HCT116 (cell line): ENCODE measurements at regions not wholly inside any gene's neighbourhood (a gene's known extent, or its start where the extent isn't known, plus 50 kb on each side); places are given as distances from the start of the nearest gene placed in this dataset.

Experiments used
- ATAC-seq: fragments of 200-7000 bp; cut with Tn5 transposase; 2 replicates; pipeline ENCODE4 v1.9.1; 2020; ENCODE audit warnings: mild to moderate bottlenecking, moderate library complexity
- BruUV-seq: library from RNA; stranded (reverse); fragments of 400-500 nt; replicated peaks from 2 replicates; lab custom pipeline; 2021; lab: Mats Ljungman, UMichigan
- CTCF ChIA-PET: fragments of 300-600 bp; sonication (Branson Sonifier 250); formaldehyde crosslinking; loops from one replicate; lab custom pipeline; 2021; ENCODE audit warnings: antibody characterized with exemption; lab: Charles Lee
- POLR2A ChIA-PET: fragments of 300-600, 350-600 bp; sonication (Branson Sonifier 250); formaldehyde crosslinking; loops from one replicate; lab custom pipeline; 2021; ENCODE audit warnings: antibody characterized with exemption; lab: Charles Lee
- RAD21 ChIA-PET, 2 experiments: fragments of 300-600 bp; sonication (Branson Sonifier 250); formaldehyde crosslinking; loops; one replicate each; lab custom pipeline; 2023; ENCODE audit warnings: low total read pairs in 2 of 2; ENCODE audit not compliant: uncharacterized antibody in 2 of 2, unreplicated experiment in 2 of 2, low non-redundant PET in 1 of 2; lab: Charles Lee
- DNase-seq: peaks from one replicate; pipeline ENCODE4 v3.0.0-alpha.2; 2010; ENCODE audit warnings: low read depth, low spot score
- H2AFZ ChIP-seq: fragments of 200-600 bp; shearing (Covaris generic), sonication (generic); 2 replicates; pipeline ENCODE4 v1.6.1; 2017; ENCODE audit warnings: low read depth, mixed run types, mixed read lengths, antibody characterized with exemption, low read length; ENCODE audit not compliant: poor library complexity, severe bottlenecking
- H3K27ac ChIP-seq: 2 replicates; pipeline ENCODE4 v1.5.1; 2012; ENCODE audit warnings: low read depth, low read length
- H3K27me3 ChIP-seq: fragments of 200-600 bp; sonication (generic); 2 replicates; pipeline ENCODE4 v1.6.1; 2016; ENCODE audit warnings: mixed run types, low read length, mixed read lengths; ENCODE audit not compliant: insufficient read depth
- H3K36me3 ChIP-seq, 2 experiments: fragments of 200-500 bp in 1 of 2; fragments of 200-600 bp in 1 of 2; sonication (Bioruptor generic) in 1 of 2; sonication (generic) in 1 of 2; 2 replicates each; pipeline versions ENCODE4 v1.5.1 to v1.6.1; 2014 to 2016; ENCODE audit warnings: low read length in 2 of 2, inconsistent platforms in 1 of 2, mixed read lengths in 1 of 2, mixed run types in 1 of 2; ENCODE audit not compliant: insufficient read depth in 2 of 2, control insufficient read depth in 1 of 2
- H3K4me1 ChIP-seq, 2 experiments: fragments of 200-600 bp in 1 of 2; sonication (generic) in 1 of 2; 2 replicates each; pipeline versions ENCODE4 v1.5.1 to v1.6.1; 2012 to 2017; ENCODE audit warnings: low read length in 2 of 2, inconsistent platforms in 1 of 2, mild to moderate bottlenecking in 1 of 2, mixed read lengths in 1 of 2, mixed run types in 1 of 2, moderate library complexity in 1 of 2; ENCODE audit not compliant: insufficient read depth in 2 of 2, control insufficient read depth in 1 of 2
- H3K4me2 ChIP-seq: fragments of 200-600 bp; sonication (generic); 2 replicates; pipeline ENCODE4 v1.6.1; 2017; ENCODE audit warnings: mixed run types, low read length, mixed read lengths
- H3K4me3 ChIP-seq, 2 experiments: fragments of 200-600 bp in 1 of 2; sonication (generic) in 1 of 2; replicated peaks in 1 of 2; 2 replicates each; pipeline ENCODE4 v1.5.1; 2011 to 2016; ENCODE audit warnings: low read length in 2 of 2, control low read depth in 1 of 2, low read depth in 1 of 2, mild to moderate bottlenecking in 1 of 2, mixed read lengths in 1 of 2, mixed run types in 1 of 2
- H3K79me2 ChIP-seq: fragments of 200-600 bp; sonication (generic); 2 replicates; pipeline ENCODE4 v1.6.1; 2017; ENCODE audit warnings: mild to moderate bottlenecking, mixed run types, low read length, moderate library complexity, mixed read lengths; ENCODE audit not compliant: insufficient read depth
- H3K9ac ChIP-seq: fragments of 200-600 bp; sonication (generic); 2 replicates; pipeline ENCODE4 v1.6.1; 2016; ENCODE audit warnings: low read length, mixed read lengths
- H3K9me2 ChIP-seq: fragments of 200-600 bp; sonication (generic), shearing (Covaris generic); 2 replicates; pipeline ENCODE4 v1.6.1; 2017; ENCODE audit warnings: mixed run types, mild to moderate bottlenecking, moderate library complexity; ENCODE audit not compliant: insufficient read depth
- H3K9me3 ChIP-seq, 2 experiments: fragments of 200-500 bp in 1 of 2; fragments of 200-600 bp in 1 of 2; sonication (Bioruptor generic) in 1 of 2; sonication (generic) in 1 of 2; 2 replicates each; pipeline ENCODE4 v1.6.1; 2014 to 2017; ENCODE audit warnings: low read length in 2 of 2, mixed read lengths in 2 of 2, inconsistent platforms in 1 of 2, low read depth in 1 of 2, mild to moderate bottlenecking in 1 of 2, mixed run types in 1 of 2, moderate library complexity in 1 of 2; ENCODE audit not compliant: control insufficient read depth in 1 of 2, insufficient read depth in 1 of 2
- H4K20me1 ChIP-seq: fragments of 200-600 bp; sonication (generic), shearing (Covaris generic); 2 replicates; pipeline ENCODE4 v1.6.1; 2017; ENCODE audit warnings: mixed run types, mild to moderate bottlenecking, moderate library complexity; ENCODE audit not compliant: insufficient read depth
- CBX3 ChIP-seq: IDR thresholded peaks from 2 replicates; pipeline ENCODE4 v1.6.1; 2012; ENCODE audit warnings: low read depth
- CEBPB ChIP-seq: IDR thresholded peaks from 2 replicates; pipeline ENCODE4 v1.6.1; 2012; ENCODE audit warnings: low read depth
- EGR1 ChIP-seq: IDR thresholded peaks from 2 replicates; pipeline ENCODE4 v1.6.1; 2012; ENCODE audit warnings: low read depth
- ELF1 ChIP-seq: IDR thresholded peaks from 2 replicates; pipeline ENCODE4 v1.6.1; 2012; ENCODE audit warnings: low read depth, borderline replicate concordance
- EZH2 ChIP-seq: fragments of 200-600 bp; sonication (generic); IDR thresholded peaks from 2 replicates; pipeline ENCODE4 v1.6.1; 2017; ENCODE audit warnings: antibody characterized with exemption, mixed run types
- FOSL1 ChIP-seq: IDR thresholded peaks from 2 replicates; pipeline ENCODE4 v1.6.1; 2012; ENCODE audit warnings: low read depth
- JUND ChIP-seq: IDR thresholded peaks from 2 replicates; pipeline ENCODE4 v1.6.1; 2012
- POLR2A ChIP-seq: IDR thresholded peaks from 2 replicates; pipeline ENCODE4 v1.7.0; 2011; ENCODE audit warnings: borderline replicate concordance; ENCODE audit not compliant: insufficient read depth, insufficient read length; ENCODE audit errors: extremely low read depth
- POLR2AphosphoS5 ChIP-seq: IDR thresholded peaks from 2 replicates; pipeline ENCODE4 v1.6.1; 2011; ENCODE audit warnings: mild to moderate bottlenecking, low read depth, low read length, moderate library complexity
- RAD21 ChIP-seq: IDR thresholded peaks from 2 replicates; pipeline ENCODE4 v1.6.1; 2012; ENCODE audit warnings: low read depth, mild to moderate bottlenecking
- SRF ChIP-seq: IDR thresholded peaks from 2 replicates; pipeline ENCODE4 v1.6.1; 2012; ENCODE audit warnings: low read depth
- TCF7L2 ChIP-seq: IDR thresholded peaks from 2 replicates; pipeline ENCODE4 v1.7.0; 2011; ENCODE audit warnings: borderline replicate concordance, inconsistent platforms; ENCODE audit not compliant: insufficient read depth, insufficient read length; ENCODE audit errors: extremely low read depth
- YY1 ChIP-seq: IDR thresholded peaks from 2 replicates; pipeline ENCODE4 v1.6.1; 2011; ENCODE audit warnings: low read length, low read depth, moderate library complexity, mild to moderate bottlenecking; ENCODE audit not compliant: insufficient replicate concordance; ENCODE audit errors: extremely low read depth
- ZFX ChIP-seq: fragments of 450-650 bp; IDR thresholded peaks from 2 replicates; pipeline ENCODE4 v1.6.1; 2017
- ZNF274 ChIP-seq: fragments of 200-500 bp; sonication (Bioruptor generic); IDR thresholded peaks from 2 replicates; pipeline ENCODE4 v1.6.1; 2014; ENCODE audit warnings: mild to moderate bottlenecking, low read depth, low read length, inconsistent platforms
- intact Hi-C: fragments of 100-400 bp; cut with micrococcal nuclease; formaldehyde crosslinking; loops from 2 replicates; pipeline ENCODE4 v1.10.0; 2022
- TF ChIP-seq, protein P1 (sequence below), 3 experiments: fragments of 200-600 bp in 1 of 3; sonication (generic) in 1 of 3; IDR thresholded peaks in 2 of 3; conservative IDR thresholded peaks in 1 of 3; 2 replicates each; pipeline ENCODE4 v1.5.1; 2012 to 2017; ENCODE audit warnings: low read depth in 2 of 3, low read length in 2 of 3, antibody characterized with exemption in 1 of 3, borderline replicate concordance in 1 of 3, control low read depth in 1 of 3, mild to moderate bottlenecking in 1 of 3, mixed read lengths in 1 of 3, mixed run types in 1 of 3, moderate library complexity in 1 of 3; ENCODE audit not compliant: insufficient read depth in 1 of 3
- TF ChIP-seq, protein P2 (sequence below): IDR thresholded peaks from 2 replicates; pipeline ENCODE4 v1.6.1; 2012; ENCODE audit warnings: low read depth
- TF ChIP-seq, protein P3 (sequence below): IDR thresholded peaks from 2 replicates; pipeline ENCODE4 v1.6.1; 2012
- TF ChIP-seq, protein P4 (sequence below): IDR thresholded peaks from 2 replicates; pipeline ENCODE4 v1.6.1; 2012

DNA sequence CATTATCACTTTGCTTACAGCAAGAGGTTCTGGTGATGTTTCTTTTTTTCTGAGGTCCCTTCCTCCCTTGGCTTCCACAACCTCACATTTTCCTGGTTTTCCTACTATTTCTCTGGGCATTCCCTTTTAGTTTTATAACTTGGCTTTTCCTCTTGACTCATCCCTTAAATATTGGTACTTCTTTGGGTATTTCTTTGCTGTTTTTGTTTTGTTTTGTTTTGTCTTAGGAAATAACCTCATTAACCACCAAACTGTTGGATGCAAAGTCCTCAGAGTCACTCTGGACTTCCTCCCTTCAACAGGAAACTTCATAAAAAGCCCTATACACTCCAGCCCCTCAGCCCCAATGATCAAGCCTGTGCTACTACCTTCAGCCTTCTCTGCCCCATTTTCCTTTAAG lies 211.1 kb downstream of the DUSP10 start:
- POLR2A ChIA-PET = no interaction called here
- DNase-seq = no peak

More for the DNA sequence above, 211.1 kb downstream of the DUSP10 start:
- Histone ChIP-seq H3K9me3 (no peaks in the 10 kb centered on the region), H3K79me2 (no peaks in the 10 kb centered on the region), H3K4me2 (no peak overlapping the region), H3K27me3 (no peaks in the 10 kb centered on the region), H3K36me3 (no peaks in the 10 kb centered on the region), H3K4me1 (no peaks in the 10 kb centered on the region), H3K27ac (no peak overlapping the region), H3K9me2 (no peaks in the 10 kb centered on the region), H3K4me3 (no peak overlapping the region), H2AFZ (no peak overlapping the region), H4K20me1 (no peaks in the 10 kb centered on the region), H3K9ac (no peak overlapping the region)
- ATAC-seq = no peak
- ChIA-PET CTCF (no interaction called here), RAD21 (no interaction called here)
- TF ChIP-seq CEBPB (no peak), SRF (no peak), EZH2 (no peak), YY1 (no peak), ZNF274 (no peak), ZFX (no peak), POLR2AphosphoS5 (no peak), JUND (no peak), EGR1 (no peak), CBX3 (no peak), TCF7L2 (no peak), ELF1 (no peak), POLR2A (no peak), FOSL1 (no peak), RAD21 (no peak)
- TF ChIP-seq, protein P1, sequence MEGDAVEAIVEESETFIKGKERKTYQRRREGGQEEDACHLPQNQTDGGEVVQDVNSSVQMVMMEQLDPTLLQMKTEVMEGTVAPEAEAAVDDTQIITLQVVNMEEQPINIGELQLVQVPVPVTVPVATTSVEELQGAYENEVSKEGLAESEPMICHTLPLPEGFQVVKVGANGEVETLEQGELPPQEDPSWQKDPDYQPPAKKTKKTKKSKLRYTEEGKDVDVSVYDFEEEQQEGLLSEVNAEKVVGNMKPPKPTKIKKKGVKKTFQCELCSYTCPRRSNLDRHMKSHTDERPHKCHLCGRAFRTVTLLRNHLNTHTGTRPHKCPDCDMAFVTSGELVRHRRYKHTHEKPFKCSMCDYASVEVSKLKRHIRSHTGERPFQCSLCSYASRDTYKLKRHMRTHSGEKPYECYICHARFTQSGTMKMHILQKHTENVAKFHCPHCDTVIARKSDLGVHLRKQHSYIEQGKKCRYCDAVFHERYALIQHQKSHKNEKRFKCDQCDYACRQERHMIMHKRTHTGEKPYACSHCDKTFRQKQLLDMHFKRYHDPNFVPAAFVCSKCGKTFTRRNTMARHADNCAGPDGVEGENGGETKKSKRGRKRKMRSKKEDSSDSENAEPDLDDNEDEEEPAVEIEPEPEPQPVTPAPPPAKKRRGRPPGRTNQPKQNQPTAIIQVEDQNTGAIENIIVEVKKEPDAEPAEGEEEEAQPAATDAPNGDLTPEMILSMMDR (IDR thresholded peaks at IDR 0.05 in 2 of 3, conservative IDR thresholded peaks at IDR 0.05 in 1 of 3; ENCODE audit: borderline replicate concordance in 1 of 3, insufficient read depth in 1 of 3, low read depth in 2 of 3, low read length in 2 of 3) = no peak
- TF ChIP-seq, protein P2, sequence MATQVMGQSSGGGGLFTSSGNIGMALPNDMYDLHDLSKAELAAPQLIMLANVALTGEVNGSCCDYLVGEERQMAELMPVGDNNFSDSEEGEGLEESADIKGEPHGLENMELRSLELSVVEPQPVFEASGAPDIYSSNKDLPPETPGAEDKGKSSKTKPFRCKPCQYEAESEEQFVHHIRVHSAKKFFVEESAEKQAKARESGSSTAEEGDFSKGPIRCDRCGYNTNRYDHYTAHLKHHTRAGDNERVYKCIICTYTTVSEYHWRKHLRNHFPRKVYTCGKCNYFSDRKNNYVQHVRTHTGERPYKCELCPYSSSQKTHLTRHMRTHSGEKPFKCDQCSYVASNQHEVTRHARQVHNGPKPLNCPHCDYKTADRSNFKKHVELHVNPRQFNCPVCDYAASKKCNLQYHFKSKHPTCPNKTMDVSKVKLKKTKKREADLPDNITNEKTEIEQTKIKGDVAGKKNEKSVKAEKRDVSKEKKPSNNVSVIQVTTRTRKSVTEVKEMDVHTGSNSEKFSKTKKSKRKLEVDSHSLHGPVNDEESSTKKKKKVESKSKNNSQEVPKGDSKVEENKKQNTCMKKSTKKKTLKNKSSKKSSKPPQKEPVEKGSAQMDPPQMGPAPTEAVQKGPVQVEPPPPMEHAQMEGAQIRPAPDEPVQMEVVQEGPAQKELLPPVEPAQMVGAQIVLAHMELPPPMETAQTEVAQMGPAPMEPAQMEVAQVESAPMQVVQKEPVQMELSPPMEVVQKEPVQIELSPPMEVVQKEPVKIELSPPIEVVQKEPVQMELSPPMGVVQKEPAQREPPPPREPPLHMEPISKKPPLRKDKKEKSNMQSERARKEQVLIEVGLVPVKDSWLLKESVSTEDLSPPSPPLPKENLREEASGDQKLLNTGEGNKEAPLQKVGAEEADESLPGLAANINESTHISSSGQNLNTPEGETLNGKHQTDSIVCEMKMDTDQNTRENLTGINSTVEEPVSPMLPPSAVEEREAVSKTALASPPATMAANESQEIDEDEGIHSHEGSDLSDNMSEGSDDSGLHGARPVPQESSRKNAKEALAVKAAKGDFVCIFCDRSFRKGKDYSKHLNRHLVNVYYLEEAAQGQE = no peak
- TF ChIP-seq, protein P3, sequence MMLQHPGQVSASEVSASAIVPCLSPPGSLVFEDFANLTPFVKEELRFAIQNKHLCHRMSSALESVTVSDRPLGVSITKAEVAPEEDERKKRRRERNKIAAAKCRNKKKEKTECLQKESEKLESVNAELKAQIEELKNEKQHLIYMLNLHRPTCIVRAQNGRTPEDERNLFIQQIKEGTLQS = no peak
- TF ChIP-seq, protein P4, sequence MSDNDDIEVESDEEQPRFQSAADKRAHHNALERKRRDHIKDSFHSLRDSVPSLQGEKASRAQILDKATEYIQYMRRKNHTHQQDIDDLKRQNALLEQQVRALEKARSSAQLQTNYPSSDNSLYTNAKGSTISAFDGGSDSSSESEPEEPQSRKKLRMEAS = no peak
- no TSS peak for BruUV-seq
- intact Hi-C loops = no loop called here
